ENCODE measurements at regions not wholly inside any gene's neighbourhood (a gene's known extent, or its start where the extent isn't known, plus 50 kb on each side); places are given as distances from the start of the nearest gene placed in this dataset.

- TF ChIP-seq ZNF8 (CRISPR knock-in tag; IDR thresholded peaks at IDR 0.05) (no peak), POU6F1 (CRISPR knock-in tag; IDR thresholded peaks at IDR 0.05; ENCODE audit: borderline replicate concordance, low read depth) (no peak), RARB (CRISPR knock-in tag; IDR thresholded peaks at IDR 0.05) (no peak), TSHZ2 (CRISPR knock-in tag; IDR thresholded peaks at IDR 0.05) (no peak), CSRNP3 (CRISPR knock-in tag; IDR thresholded peaks at IDR 0.05) (no peak)
- no peak for ATAC-seq
Measured at GRCh38 chr6:164135511-164136132, 721.1 kb downstream of the QKI start.

- no peak for TF ChIP-seq PATZ1 (CRISPR knock-in tag; IDR thresholded peaks at IDR 0.05; ENCODE audit: borderline replicate concordance)
- no peak for TF ChIP-seq PPARA (CRISPR knock-in tag; IDR thresholded peaks at IDR 0.05; ENCODE audit: borderline replicate concordance)
- no peak for TF ChIP-seq ZNF8 (CRISPR knock-in tag; IDR thresholded peaks at IDR 0.05)
- no peak for TF ChIP-seq GLIS3 (CRISPR knock-in tag; IDR thresholded peaks at IDR 0.05)
- no peak for ATAC-seq
Measured at GRCh38 chr6:164133095-164133494, 718.6 kb downstream of the QKI start.

GRCh38 chr6:164130585-164130984, 716.1 kb downstream of the QKI start:
- no peak for ATAC-seq
- TF ChIP-seq CSRNP3 (CRISPR knock-in tag; IDR thresholded peaks at IDR 0.05) (no peak), GLIS3 (CRISPR knock-in tag; IDR thresholded peaks at IDR 0.05) (no peak), PPARA (CRISPR knock-in tag; IDR thresholded peaks at IDR 0.05; ENCODE audit: borderline replicate concordance) (no peak), BACH2 (CRISPR knock-in tag; IDR thresholded peaks at IDR 0.05; ENCODE audit: borderline replicate concordance) (no peak), ZNF8 (CRISPR knock-in tag; IDR thresholded peaks at IDR 0.05) (no peak), RARB (CRISPR knock-in tag; IDR thresholded peaks at IDR 0.05) (no peak), POU6F1 (CRISPR knock-in tag; IDR thresholded peaks at IDR 0.05; ENCODE audit: borderline replicate concordance, low read depth) (no peak), CREB5 (CRISPR knock-in tag; IDR thresholded peaks at IDR 0.05; ENCODE audit: low read depth) (no peak), ISL1 (CRISPR knock-in tag; IDR thresholded peaks at IDR 0.05) (no peak), ZFP3 (CRISPR knock-in tag; IDR thresholded peaks at IDR 0.05) (no peak), TSHZ2 (CRISPR knock-in tag; IDR thresholded peaks at IDR 0.05) (no peak), OSR1 (CRISPR knock-in tag; IDR thresholded peaks at IDR 0.05) (no peak), TOX (CRISPR knock-in tag; IDR thresholded peaks at IDR 0.05; ENCODE audit: borderline replicate concordance) (no peak)

Measured in SK-N-SH treated with all-trans-retinoic acid at 6 μM for 48 hours (cell line).